ENCODE measurements at regions not wholly inside any gene's neighbourhood (a gene's known extent, or its start where the extent isn't known, plus 50 kb on each side); places are given as distances from the start of the nearest gene placed in this dataset.

DNA sequence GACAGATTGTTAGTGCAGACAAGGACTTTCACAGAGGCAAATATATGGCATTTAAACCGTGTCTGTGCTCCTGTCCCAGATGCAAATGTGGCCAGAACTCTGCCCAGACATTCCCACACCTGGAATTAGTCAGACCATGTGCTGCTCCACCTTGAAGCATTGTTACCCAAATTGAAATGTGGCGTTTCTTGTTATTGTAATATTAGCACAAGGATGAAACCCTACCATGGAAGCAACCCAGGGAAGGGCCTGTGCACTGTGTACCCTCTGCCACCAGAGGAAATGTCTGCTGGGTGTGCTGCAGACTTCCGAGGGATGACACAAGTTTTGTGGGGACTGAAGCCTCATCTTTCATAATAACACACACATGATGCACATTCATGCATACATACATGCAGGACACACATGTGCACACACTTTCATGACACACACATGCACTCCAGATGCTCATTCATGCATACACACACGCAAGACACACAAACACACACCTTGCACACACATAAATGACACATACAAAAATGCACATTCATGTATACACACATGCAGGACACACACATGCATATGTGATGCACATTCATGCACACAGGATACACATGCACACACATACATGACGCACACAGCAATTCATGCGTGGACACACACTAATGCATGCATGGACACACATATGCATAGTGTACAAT is 133.2 kb upstream of the SNTG2 start:
- no peak for TF ChIP-seq POLR2A (IDR thresholded peaks at IDR 0.05)
- TF ChIP-seq, protein P1, sequence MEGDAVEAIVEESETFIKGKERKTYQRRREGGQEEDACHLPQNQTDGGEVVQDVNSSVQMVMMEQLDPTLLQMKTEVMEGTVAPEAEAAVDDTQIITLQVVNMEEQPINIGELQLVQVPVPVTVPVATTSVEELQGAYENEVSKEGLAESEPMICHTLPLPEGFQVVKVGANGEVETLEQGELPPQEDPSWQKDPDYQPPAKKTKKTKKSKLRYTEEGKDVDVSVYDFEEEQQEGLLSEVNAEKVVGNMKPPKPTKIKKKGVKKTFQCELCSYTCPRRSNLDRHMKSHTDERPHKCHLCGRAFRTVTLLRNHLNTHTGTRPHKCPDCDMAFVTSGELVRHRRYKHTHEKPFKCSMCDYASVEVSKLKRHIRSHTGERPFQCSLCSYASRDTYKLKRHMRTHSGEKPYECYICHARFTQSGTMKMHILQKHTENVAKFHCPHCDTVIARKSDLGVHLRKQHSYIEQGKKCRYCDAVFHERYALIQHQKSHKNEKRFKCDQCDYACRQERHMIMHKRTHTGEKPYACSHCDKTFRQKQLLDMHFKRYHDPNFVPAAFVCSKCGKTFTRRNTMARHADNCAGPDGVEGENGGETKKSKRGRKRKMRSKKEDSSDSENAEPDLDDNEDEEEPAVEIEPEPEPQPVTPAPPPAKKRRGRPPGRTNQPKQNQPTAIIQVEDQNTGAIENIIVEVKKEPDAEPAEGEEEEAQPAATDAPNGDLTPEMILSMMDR (IDR thresholded peaks at IDR 0.05), result no peak
